Stimulated activated CD4-positive, alpha-beta T cell treated with anti-CD3 and anti-CD28 coated beads, Interleukin-12 subunit alpha, Interleukin-12 subunit beta, amount 100 ng/mL, for 48 hours (primary cell): ENCODE measurements at regions not wholly inside any gene's neighbourhood (a gene's known extent, or its start where the extent isn't known, plus 50 kb on each side); places are given as distances from the start of the nearest gene placed in this dataset.

ENCODE experiments used
- DNase-seq, 3 donors: peaks; one replicate each; pipeline ENCODE4 v3.0.0-alpha.2; 2020; ENCODE audit warnings: low read depth in 2 of 3, low spot score in 1 of 3

DNA sequence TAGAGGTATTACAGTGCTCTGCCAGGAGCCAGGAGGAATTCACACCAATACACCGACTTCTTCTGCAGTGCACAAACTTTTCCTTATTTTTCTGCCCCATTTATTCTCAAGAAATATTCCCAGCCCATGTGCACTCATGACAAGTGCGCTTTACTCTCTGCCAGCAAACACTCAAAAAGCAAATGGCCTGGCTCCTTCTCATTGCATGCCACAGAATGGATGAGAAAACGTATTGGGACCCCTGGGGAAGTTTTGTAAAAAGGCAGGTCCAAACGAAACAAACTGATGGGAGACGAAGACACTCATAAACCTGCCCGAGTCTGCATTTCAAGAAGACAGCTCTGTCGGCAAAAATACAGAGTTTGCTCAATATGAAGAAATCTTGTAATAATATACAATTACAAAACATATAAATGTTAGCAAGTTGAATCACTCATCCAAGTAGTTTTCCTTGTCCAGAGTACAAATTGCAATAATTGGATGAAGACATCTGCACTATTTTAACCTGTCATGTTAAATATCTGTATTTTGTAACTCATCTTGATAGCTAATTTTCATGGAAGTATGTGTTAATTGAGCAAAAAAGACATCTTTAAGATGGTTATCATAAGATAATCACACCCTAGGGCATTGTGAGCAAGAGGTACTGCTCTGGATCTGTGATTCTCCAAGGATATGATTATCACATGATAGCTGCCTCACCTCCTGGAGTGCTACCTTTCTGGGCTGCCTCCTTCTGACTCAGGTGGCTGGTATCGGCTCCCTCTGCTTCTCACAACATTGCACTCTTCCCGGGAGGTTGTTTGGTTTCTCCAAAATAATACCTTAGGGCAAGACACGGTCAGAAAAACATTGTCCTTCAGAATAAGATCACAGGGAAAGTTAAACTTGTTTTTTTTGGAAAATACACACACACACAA is 260.8 kb upstream of the G2E3 start:
- no peak for DNase-seq

DNA sequence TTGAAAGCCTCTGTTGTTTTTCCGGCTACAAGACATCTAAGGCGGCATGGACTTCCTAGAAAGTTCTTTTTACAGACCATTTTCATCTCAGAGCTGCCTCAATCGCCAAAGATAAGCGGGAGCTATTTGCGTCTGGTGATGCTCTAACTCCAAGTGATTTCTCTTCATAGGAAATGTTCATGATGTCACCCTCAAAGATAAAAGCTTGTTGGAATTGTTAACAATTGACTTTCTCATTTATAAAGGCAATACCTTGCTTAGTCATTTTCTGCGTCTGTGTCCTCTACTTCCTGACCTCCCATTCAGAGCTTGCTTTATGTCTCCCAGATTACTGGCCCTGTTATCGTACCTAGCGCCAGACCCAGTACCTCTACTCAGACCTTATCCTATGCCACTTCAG is 259.0 kb upstream of the G2E3 start:
- DNase-seq = no peak

DNA sequence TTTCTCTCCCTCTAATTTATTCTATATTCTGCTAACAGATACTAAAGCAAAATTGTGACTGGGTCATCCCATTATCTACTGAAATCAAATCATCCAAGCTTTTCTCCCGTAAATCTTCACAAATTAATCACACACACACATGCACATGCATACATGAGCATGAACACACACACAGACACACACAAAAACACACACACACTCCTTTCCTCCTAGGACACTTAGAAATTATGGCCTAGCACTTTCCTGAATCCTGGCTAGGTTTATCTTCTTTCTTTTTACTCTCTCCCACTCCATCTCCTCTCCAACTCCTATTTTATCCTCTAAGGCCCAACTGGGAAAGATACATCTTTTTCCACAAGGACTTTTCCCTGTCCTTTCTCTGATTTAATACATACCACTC is 255.6 kb upstream of the G2E3 start:
- no peak for DNase-seq

DNA sequence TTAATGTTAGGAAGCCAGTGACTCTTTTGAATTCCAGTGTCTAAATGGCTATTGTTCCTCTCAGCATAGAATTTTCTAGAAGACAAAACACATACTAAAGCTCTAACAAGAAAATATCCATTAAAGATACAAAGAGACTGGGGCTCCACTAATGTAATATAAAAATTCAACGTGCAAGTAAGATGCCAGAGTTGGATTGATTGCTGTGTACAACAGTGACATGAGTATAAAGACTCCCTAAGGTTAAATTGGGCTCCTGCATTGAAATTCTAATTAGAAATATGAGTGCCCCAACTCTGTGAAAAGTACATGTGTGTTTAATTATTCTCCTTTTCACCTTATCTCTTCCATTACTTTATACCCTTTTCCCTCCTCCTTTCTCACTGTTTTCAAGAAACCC is 253.6 kb upstream of the G2E3 start:
- DNase-seq = no peak

DNA sequence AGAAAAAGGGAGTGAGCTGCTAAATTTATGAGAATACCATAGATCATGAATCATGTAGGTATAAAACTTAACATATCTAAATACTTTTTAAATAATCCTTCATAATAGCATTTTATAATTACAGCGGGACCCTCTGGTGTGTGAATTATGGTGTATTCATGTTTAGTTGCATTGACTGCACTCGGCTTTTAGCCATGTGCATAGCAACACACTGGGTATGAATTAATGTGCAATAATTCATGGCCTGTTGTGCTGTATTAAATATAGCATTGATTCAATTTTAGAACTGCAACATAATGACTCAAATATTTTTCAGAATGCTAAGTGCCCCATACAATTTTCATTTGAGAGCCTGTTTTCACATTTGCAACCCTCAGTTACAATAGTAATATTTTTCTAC is 249.6 kb upstream of the G2E3 start:
- DNase-seq = no peak

DNA sequence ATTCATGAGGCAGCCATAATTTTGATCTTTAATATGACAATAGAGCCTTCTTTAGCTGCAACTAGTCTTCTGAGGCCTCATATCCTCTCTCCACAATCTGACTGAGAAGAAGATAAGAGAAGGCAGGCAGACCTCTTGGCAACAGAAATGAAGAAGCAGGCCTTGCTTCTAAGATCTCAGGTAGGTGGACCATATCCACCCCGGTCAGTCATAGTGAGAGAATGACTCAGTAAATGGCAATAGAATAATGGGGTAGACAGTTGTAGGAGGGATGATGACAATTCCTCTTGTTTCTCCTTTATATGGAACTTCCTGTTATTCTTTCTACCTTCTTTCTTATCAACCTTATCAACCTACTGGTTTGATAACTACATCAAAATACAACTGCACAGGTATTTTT is 246.7 kb upstream of the G2E3 start:
- DNase-seq = no peak

DNA sequence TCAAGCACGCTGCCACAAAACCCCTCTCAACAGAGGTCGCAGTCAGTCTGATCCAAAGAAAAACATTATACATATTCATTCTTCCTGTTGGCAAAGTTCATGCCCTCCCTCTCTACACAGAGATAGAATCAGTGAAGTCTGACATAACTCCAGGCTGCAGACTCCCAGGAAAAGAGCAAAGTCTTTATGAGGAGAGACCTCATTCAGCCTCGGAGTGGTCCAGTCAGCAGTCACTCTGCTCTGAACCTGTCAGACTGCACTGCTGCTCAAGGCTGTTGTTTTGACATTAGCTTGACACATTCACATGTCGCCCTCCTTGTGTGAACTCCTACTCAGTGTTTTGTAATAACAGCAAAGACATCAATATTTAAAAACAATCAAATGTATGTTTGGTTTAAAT is 241.2 kb upstream of the G2E3 start:
- no peak for DNase-seq

DNA sequence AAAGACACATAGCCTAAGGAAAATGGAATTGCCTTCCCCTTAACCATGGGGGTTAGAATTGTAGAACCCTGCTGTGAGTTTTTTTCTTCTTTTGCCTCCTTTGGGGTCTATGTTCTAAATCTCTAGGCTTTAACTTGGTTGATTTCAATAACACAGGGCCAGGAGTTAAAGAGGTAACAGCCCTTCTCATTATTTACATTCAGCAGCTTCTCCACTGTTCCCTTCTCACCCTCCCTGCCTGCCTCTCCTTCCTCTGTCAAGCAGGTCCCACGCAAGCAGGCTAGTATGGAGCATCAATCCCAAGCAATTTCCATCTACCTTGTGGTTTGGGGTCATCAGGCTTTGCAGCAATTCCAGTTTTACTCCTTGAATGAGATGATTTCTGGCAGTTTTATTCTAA is 236.1 kb upstream of the G2E3 start:
- no peak for DNase-seq

DNA sequence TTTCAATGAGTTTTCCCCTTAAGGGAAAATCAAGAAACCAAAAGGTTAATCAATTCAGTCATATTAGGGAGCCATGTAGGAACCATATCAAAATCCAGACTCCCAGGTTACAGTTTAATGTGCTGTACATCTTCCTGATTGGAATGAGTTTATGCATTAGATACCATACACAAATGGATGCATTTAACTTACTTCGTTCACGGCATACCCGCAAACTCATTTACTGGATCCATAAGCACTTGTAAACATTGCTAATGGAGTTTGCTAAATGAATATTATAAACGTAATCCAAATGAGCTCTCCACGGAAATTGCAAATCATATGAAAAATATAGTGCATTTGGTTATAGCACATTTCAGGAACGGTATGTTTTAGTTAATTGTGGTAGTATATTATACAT is 228.9 kb upstream of the G2E3 start:
- no peak for DNase-seq

DNA sequence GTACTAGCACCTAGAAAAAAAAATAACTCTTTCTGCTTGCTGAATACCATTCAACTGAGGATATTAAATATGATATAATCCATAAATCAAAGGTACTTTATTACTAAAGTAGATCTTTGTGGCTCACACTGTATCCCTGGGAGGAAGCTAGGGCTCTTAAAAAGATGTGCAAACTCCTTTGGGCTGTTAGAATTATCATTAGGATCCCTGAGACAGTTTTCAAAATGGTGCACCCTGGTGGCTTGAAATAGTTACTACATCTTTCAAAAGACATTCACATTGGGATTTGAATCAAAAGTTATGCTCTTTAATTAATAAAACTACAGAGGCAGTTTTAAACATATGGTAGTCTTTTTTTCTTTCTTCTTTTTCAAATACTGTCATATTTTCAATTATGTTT is 228.5 kb upstream of the G2E3 start:
- peak in 1 of 3 donors; percentile 6 for DNase-seq

DNA sequence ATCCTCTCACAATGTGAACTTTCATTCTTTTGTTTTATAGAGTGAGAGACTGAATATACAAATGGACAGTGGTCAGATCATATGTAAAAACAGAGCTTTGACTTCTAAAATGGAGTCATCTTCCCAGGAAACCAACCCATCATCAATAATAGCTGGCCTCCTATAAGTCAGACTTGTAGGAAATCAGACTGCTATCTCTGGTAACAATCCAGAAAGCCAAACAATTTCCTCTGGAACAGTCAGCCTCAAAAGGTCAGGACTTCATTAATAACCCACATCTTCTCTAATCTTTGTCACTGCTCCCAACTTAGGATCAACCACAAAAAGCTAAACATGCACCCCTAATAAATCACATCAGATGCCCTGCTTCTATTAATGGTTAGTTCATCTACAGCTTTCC is 227.9 kb upstream of the G2E3 start:
- no peak for DNase-seq

DNA sequence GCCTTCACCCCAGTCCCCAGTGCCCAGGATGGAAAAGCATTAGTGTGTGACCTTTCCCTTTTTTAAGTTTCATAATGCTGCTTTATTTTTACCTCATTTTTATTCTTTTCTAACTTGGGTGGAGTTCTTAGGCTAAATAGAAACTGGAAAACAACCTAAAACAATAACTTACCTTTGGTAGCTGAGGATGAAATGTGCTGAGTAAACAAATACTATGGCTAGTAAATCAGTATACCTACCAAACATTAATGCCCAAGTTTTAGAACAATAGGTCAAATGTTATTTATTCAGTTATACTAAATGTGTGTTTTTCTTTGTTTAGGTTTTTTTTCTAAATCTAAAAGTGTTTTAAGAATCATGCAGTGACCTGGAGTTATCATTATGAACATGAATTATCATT is 226.6 kb upstream of the G2E3 start:
- no peak for DNase-seq

DNA sequence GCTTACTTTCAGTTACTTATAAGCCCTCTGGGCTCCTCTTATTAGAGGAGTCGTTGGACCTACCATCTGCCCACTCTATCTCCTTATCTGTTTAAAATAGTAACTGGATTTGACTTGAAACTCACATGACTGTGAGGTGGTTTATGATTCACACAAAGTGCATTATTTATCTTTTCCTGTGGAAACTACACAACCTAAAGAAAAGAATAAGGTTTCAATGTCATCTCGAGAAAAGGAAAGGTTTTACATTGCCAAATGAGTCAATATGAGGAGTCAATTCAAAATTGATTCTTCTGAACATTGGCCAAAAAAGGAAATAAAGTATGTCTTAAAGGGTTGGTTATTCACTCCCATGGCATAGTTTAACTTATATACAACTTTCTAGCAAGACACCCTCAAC is 225.0 kb upstream of the G2E3 start:
- DNase-seq = no peak

DNA sequence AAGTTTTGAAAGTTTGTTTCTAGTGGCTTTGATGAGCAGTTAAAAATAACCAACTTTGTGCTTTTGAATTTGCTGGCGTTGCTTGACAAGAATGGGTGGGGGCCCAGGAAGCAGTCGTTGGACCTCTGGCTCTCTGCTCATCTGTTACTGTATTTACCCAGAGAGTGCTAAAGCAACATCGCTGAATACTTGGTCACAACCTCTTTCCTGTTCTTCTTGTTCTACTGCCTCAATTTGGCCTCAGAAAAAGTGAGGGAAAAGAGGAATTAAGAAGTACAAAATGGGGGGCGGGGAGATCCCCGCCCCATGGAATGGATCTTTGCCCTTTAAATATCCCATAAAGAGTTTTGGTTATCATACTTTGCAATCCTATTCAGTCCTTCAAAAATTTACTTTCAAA is 221.5 kb upstream of the G2E3 start:
- DNase-seq = no peak

DNA sequence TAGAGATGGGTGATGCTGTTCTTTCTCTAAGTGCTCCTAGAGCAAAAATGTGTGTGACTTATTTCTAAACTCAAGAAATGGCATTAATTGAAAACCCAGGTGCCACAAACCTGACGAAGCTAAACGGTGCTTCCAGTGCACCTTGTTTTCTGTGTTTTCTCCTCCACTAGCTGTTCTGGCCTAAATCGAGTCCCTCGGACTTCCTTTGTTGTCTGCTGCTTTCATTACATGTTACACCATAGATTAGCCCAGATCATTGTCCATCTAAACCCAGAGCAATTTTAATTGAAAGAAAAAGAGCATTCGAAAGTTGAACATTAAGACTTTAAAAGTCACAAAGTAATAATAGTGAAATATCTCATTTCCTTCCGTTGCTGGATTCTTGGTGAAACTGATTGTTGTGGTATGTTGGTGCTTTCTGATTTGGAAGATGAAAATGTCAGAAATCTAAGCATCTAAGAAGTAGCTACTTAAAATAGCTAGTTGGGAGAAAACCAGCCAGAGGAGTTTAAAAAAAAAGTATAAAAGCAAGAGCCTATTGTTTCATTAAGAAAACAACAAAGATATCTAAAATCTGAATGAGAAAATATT is 219.6 kb upstream of the G2E3 start:
- DNase-seq = no peak

DNA sequence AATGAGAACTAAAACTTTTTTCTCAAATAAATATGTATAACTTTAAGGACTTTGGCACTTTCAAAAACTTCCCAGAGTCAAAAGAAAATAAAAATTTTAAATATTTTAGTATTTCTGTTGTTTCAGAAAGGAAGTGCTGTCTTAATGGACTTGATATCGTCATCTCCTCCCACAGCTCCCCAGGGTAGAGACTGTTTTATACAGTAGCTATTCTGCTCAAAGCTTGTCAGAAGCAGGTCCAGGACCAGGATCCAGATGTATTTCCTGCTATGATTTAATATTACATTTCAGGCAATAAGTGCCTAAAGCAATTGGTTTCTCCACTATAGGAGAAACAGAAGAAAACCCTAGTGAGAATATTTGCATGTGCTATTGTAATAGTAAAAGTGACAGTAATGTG is 218.5 kb upstream of the G2E3 start:
- DNase-seq = no peak

DNA sequence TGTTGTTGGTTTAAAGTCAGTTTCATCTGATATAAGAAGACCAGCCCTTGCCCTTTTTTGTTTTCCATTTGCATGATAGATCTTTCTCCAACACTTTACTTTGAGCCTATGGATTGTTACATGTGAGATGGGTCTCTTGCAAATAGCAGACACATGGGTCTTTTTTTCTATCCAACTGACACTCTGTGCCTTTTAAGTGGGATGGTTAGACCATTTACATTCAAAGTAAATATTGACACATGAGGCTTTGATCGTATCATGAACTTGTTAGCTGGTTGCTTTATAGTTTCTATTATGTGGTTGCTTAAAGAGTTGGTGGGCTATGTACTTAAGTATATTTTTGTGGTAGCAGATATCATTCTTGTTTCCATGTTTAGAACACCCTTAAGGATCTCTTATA is 213.4 kb upstream of the G2E3 start:
- no peak for DNase-seq

DNA sequence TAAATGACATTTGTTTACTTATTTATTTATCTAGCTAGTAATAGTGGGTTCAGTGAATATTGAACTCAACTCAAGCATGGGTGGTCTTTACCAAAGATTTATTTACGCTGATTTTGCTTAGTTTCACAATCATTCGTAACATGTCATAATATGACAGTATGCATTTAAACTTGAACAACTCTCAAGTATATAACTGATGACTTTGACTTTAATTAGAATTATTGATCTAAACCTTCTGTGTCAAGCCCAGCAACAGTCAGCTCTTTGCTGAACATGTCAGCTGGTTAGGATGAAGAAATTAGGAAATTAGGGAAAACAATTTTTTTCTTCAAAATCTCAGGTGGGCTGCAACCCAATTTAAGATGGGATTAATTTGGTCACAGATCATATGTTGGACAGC is 210.5 kb upstream of the G2E3 start:
- DNase-seq = no peak

DNA sequence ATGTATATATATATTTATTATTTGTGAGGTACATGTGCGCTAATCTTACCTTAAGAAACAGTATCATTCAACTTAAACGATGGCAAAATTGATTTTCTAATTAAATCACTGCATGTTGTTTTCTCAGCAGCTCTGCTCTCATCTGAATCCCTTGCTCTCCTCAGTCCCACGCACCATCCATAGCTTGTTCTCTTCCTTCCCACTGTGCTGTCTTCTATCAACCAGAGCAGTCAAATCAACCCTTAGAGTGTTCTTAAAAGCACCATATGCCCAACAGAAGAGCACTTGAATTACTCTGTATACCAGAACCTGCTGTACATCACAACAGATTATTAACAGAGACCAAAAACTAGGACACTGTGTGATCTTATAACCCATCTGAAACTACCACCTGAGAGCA is 209.4 kb upstream of the G2E3 start:
- DNase-seq = no peak

DNA sequence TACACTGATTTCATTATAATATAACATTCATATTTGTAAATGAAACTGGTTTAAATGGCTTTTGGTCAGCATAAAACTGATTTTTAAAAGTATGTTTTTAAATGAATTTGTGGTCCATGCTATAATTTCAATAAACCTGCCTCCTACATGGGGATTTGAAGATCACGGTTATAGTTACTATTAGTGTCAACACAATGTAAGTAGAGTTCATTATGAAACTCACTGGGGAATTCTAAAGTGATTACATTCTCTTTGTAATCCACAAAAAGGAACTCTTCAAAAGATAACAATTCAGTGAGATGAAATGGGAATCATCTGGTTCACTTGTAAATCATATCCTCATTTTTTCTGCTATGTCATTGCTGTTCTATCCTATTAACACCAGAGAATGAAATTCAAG is 204.5 kb upstream of the G2E3 start:
- DNase-seq = no peak

DNA sequence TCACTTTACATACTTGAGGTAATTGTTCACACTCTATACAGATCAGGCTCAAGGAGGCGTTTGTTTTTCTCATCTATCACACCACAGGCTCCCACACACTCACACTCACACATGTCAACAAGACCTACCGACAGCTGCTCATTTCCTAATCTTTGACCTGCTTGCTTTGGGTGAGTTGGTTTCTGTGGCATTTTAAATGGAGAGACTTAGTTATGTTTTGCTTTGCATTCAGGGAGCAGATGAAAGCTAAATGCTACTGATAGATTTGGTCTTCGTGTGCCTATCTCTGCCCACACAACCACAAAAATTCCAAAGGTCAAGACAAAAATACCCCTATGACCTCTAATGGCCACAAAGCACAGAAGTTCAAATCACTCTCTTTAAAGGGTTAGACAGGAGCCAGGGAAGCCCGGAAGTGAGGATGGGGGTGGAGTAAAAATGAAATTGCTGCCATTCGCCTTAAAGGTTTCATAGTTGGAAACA is 203.5 kb upstream of the G2E3 start:
- DNase-seq = peak in 1 of 3 donors; percentile 11

DNA sequence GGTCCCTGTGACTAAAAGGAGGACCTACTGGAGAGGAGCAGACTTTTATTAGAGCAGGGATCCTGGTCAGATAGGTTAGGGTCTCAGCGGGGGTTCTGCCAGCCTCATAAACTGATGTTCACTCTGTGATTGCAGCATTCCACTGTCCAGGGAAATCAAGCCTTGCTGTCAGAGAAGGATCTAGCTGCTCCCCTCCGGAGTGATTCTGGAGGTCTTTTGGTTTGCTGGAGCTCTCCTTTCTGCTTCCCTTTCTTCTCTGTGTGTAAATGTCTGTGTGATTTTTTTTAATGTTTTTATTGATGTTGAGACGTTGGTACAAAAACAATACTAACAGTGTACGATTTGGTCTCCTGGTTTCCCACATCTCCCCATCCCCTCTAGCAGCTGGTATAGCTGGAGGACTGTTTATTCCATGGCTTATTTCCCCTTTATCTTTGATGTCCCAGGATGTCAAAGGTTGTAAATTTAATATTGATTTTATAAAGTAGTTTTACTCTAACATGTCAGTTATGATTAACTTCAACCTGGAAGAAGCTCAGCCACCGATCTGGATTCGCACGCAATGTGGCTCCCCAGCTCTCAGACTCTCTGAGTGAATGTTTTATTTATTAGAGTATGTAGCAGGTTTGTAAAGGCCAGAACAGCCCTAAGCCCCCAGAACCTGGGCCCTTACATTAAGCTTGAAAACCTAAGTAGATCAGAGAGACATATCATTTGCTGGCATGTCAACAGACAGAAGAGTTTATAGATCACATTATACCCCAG is 202.3 kb upstream of the G2E3 start:
- no peak for DNase-seq
